H1 (cell line): ENCODE measurements at regions not wholly inside any gene's neighbourhood (a gene's known extent, or its start where the extent isn't known, plus 50 kb on each side); places are given as distances from the start of the nearest gene placed in this dataset.

Source experiments
- CBX8 ChIP-seq: fragments of 300-800, 300-1000 bp; sonication (generic); IDR thresholded peaks from 2 replicates; pipeline ENCODE4 v1.7.1; 2016; ENCODE audit warnings: low read depth, low read length, borderline replicate concordance
- CTBP2 ChIP-seq: IDR thresholded peaks from 2 replicates; pipeline ENCODE4 v1.7.0; 2011; ENCODE audit warnings: borderline replicate concordance, mild to moderate bottlenecking, moderate library complexity, mixed read lengths, low read length; ENCODE audit not compliant: insufficient read depth, insufficient read length
- HDAC2 ChIP-seq, 2 experiments: fragments of 300-600 bp in 1 of 2; sonication (generic) in 1 of 2; IDR thresholded peaks; 2 replicates each; pipeline ENCODE4 v1.6.1; 2011 to 2012; ENCODE audit warnings: low read depth in 2 of 2, low read length in 2 of 2, mild to moderate bottlenecking in 2 of 2, moderate library complexity in 2 of 2, borderline replicate concordance in 1 of 2, inconsistent platforms in 1 of 2
- TBP ChIP-seq: IDR thresholded peaks from 2 replicates; pipeline ENCODE4 v1.6.1; 2011; ENCODE audit warnings: low read depth, low read length, improper control_type of control experiment
- TF ChIP-seq, protein P1 (sequence below): IDR thresholded peaks from 2 replicates; pipeline ENCODE4 v1.6.1; 2012; ENCODE audit warnings: inconsistent platforms

DNA sequence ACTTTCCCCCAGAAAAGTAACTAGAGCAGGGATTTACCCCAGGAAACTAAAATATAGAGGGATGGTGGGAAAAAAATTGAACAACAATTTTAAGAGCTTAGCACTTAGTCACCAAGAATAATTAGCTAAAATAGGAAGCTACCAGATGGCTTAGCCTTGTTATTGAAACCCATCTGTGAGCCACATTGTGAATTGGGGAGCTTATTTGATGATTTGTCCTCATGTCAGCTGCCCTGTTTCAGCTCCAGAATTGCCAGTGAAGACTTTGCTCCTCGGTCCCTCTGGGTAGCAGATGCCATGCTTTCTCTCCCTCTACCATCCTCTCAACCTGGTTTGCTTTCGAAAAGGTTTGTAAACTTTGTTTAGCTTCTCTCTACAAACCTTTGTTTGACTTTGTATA is 67.7 kb upstream of the PTHLH start (continued):
- no peak for TF ChIP-seq HDAC2 (IDR thresholded peaks at IDR 0.05; ENCODE audit: borderline replicate concordance in 1 of 2, low read depth in 2 of 2, low read length in 2 of 2)
- no peak for TF ChIP-seq CBX8
- no peak for TF ChIP-seq CTBP2
- no peak for TF ChIP-seq TBP
- TF ChIP-seq, protein P1, sequence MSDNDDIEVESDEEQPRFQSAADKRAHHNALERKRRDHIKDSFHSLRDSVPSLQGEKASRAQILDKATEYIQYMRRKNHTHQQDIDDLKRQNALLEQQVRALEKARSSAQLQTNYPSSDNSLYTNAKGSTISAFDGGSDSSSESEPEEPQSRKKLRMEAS = no peak
